Amniotic epithelial cell (primary cell): ENCODE measurements at regions not wholly inside any gene's neighbourhood (a gene's known extent, or its start where the extent isn't known, plus 50 kb on each side); places are given as distances from the start of the nearest gene placed in this dataset.

ENCODE experiments used
- DNase-seq: peaks from one replicate; pipeline ENCODE4 v3.0.0-alpha.2; 2010; ENCODE audit warnings: low read depth

GRCh38 chr2:239629926-239630617 lies 229.3 kb upstream of the HDAC4 start:
- no peak for DNase-seq

- DNase-seq, result no peak
Measured at GRCh38 chr2:239626961-239627592, 226.3 kb upstream of the HDAC4 start.

DNA sequence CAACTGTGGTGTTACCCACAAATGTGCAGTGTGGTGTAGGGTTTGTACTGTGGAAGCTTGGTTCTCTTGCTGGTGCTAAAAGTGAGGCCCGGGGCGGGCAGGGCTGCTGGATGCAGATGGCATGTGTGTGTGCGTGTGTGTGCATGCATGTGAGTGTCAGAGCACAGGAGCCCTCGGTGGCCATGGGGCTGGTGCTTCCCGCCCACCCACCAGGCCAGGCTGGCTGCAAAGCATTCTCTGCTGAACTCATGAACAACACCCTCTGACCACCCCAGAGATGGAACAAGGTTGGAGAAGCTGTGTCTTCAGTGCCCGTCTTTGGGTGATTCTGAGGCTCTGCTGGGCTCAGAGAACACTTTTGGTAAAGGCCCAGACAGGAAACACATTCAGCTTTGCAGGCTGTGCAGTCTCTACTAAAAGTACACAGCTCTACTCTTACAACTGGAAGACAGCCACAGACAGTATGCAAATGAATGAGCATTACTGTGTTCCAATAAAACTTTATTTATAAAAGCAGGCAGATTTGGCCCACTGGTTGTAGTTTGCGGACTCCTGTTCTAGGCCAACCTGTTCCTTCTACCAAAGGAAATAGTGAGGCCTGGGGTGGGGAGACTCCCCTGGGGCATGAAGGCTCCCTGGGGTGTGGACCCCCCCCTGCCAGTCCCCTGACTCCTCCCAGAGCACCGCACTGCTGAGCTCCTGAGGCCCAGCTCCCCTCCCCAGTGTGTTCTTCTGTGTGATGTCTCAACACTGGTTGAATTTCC lies 225.3 kb upstream of the HDAC4 start:
- no peak for DNase-seq

DNA sequence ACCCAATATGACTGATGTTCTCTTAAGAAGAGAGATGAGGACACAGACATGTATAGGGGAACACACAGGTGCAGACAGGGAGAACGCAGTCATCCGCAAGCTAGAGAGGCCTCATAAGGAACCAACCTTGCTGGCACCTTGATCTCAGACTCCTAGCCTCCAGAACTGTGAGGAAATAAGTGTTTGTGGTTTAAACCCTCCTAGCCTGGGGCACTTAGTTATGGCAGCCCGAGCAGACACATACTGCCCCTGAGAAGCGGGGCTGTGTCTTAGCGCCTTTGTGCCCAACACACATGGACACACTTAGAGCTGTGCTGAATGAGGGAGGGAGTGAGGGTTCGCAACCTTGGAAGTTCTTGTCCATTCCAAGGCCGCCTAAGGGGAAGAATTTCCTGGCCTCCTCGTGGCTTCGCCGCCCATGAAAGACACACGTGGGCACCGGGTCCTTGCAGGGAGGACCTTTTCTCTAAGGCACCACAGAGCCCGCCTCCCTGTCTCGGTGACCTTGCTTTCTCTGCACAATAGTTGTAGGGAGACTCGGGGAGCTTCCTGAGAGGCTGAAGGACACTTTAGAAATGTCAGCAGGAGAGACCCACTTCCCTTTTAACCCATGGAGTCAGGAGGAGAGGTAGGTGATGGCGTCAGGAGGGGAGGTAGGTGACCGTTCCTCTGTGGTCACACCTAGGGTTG lies 224.5 kb upstream of the HDAC4 start:
- no peak for DNase-seq

DNA sequence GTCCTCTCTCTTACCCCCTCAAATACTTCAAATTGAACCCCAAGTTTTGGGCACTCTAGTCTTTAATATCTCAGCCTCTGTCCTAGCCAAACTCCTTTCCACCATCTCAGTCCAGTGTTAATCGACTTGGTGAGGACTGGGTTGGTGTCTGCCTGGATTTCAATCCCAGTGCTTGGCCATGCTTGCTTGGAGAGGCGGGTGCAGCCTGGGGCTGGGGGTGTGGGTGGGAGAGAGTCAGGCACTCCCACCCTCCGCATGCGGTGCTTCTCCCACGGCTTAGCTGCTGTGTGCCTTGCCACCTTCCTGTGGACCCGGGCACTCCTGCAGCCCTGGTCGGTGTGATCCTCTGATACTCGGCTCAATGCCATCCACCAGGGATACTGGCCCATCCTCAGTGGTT lies 220.8 kb upstream of the HDAC4 start:
- no peak for DNase-seq

GRCh38 chr2:239619369-239619768 lies 218.5 kb upstream of the HDAC4 start:
- DNase-seq, result no peak

GRCh38 chr2:239616729-239617128 lies 215.9 kb upstream of the HDAC4 start:
- DNase-seq, result no peak

DNA sequence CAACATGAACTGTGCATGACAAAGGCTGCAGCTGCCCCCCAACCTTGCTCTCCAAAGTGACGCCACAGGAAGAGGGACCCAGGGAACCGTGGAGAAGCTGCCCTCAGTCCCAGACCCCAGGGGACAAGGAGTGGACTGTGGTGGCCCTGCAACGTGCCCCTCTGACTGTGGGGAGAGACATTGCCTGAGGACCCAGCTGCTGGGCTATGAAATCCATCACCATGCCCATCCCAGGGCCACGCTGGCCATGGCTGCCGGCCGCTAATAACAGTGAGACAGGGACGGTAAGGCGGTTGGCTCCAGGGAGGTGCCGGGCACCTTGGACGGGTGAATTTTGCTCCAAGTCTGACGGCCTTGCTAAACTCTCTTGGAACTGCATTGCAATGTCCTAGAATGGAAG lies 211.3 kb upstream of the HDAC4 start:
- DNase-seq, result no peak

DNA sequence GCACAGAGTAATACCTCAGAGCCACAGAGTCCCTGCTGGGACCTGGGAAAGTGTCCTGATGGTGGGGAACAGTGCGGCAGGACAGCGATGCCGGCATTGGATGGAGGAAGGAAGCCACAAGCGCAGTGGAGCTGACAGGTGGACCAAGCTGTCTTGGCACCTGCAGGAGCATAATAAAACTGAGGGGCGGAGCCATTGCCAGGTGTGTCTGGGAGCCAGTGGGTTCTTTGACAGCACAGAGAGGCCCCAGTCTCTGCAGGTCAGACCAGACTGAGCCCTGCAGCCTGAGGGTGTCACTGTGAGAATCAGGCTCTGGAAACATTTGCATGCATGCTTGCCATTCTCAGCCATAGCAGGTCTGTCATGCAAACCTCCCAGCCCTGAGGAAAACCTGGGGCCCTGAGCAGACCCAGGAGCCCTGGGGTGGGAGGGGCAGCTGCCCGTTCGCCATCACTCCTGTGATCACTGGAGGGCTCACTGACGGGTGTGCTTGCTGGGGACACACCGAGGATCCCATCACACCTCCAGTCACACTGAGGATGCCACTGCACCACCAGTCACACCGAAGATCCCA lies 210.5 kb upstream of the HDAC4 start:
- DNase-seq, result no peak

DNA sequence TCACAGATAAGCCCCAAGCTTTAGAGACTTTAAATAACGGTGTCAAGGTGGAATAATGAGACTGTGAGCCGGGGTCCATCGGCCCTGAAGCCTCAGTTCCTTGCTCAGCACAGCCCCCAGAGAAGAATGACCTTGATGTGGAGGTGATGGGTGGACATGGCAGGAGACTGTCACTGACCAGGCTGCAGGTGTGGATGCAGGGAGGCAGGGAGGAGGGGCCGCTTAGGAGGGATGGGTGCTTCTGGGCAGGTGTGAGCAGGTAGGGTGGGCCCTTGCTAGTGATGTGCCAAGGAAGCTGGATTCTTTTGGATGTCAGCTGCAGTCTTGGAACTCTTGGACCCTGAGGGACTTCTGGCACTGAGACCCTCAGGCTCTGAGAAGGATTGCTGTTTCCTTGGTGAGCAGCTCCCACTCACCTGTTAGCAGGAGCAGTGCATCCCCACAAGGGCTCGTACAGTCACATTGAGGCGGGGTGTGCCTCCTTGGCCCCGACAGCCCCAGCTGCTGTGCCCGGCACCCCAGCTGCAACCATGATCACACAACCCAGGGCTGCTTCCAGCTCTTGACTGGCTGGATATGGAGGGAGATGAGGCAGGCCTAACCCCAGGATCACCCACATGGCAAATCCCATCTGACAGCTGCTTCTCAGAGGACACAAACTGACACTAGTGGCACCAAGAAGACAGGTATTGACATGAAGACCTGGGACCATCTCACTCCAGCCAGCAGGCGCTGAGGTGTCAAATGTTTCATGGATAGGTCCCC lies 209.8 kb upstream of the HDAC4 start:
- no peak for DNase-seq

- DNase-seq, result no peak
Measured at GRCh38 chr2:239609607-239610310, 208.9 kb upstream of the HDAC4 start.

DNA sequence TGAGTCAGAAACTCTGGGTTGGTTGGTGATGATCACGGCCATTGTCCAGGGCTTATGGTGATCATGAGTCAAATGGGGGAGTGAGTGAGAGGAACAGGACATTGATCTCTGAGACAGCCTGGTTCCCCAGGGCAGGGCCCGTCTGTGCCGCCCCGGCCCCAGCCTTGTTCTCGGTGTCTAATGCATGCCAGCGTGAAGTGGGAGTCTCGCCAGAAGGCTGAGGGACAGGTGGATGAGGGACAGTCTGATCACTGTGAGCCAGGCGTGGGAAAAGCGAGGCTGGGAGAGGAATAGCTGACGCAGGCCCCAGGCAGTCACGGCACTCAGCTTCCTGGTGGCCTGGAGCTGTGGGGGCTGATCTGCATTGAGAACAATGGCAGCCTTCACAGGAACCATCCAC lies 208.3 kb upstream of the HDAC4 start:
- DNase-seq, result no peak

- DNase-seq, result no peak
Measured at GRCh38 chr2:239608723-239609122, 207.9 kb upstream of the HDAC4 start.

- no peak for DNase-seq
Measured at GRCh38 chr2:239608260-239608659, 207.4 kb upstream of the HDAC4 start.

DNA sequence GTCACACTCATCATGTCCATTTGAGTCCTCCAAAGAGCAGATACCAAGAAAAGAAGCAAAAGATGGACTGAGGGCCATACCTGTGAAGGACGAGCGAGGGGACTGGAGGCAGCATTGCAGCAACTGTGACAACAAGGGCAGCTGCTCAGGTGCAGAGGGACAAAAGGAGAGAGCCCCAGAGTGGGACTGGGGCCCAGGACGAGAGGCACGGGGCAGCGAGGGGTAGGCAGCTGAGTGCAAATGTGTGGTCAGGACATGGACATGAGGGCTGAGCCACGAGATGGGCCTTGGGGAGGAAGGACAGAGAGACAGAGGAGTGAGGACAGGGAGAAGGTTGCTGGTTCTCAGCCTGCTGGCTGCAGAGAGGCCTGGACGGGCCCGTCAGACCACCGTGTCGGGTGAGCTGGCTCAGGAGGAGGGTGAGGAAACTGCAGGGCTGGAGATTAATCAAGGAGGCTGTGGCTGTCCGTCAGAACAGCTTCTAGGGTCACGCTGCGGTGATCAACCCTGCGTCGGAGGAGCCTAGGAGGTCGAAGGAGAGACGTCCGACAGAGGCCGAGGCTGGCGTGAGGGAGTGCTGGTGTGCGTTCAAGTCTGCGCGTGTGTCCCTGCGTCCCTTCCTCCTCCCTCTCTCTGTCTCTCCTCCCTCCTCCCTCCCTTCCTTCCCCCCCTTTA lies 206.8 kb upstream of the HDAC4 start:
- DNase-seq, result no peak

GRCh38 chr2:239606741-239607516 lies 206.1 kb upstream of the HDAC4 start:
- no peak for DNase-seq

DNA sequence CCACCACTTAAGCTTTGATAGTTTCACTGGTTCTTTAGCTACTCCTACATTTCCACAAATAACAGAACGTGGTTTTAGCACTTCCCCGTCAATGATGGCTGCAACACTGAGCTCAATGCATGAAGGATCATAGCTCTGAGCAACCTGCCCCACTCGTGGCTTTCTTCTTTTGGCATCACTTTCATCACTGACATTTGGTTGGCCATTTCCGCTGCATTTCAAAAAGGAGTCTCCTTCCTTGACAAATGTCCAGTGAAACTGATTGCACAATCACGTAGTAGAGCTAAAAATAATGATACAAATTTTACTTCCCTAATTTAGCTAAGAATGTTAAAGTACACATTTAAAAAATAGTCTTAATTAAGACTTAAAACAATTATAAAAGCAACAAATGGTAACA lies 205.2 kb upstream of the HDAC4 start:
- no peak for DNase-seq

- DNase-seq, result no peak
Measured at GRCh38 chr2:239605409-239605808, 204.6 kb upstream of the HDAC4 start.

DNA sequence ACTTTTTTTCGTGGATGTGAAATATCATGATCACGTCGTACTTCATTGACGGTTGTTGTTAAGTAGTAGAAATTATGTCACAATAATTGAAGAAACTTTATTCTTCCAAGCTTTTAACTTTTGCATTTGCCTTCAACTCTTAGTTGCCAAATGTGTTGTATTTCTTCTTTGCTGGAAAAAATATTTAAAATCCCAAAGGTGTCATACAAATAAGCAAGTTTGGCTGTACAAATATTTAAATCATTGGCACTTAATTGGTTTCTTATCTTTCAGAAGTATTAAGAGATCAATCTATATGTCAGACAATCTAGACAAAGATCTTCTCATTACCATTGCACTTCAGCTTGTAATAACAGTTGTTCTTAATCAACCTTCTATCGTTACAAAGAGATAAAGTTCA lies 204.0 kb upstream of the HDAC4 start:
- DNase-seq, result no peak
